ENCODE measurements at regions not wholly inside any gene's neighbourhood (a gene's known extent, or its start where the extent isn't known, plus 50 kb on each side); places are given as distances from the start of the nearest gene placed in this dataset.

- no peak overlapping the region for H3K4me3 ChIP-seq (ENCODE audit: low read depth, low read length)
- TF ChIP-seq CTCF (IDR thresholded peaks at IDR 0.05; ENCODE audit: low read depth, low read length, missing control alignments), result no peak
- in situ Hi-C loops (cut with HindIII; ENCODE audit: low pct_ligation_motif_present, low sequenced_read_pairs), result no loop called here
- no peaks in the 10 kb centered on the region for H3K36me3 ChIP-seq (replicated peaks)
- no peak for DNase-seq
- no peaks in the 10 kb centered on the region for H3K27me3 ChIP-seq (replicated peaks)
- no peak overlapping the region for H3K27ac ChIP-seq
These were observed 315.0 kb downstream of the CRPPA start for GRCh38 chr7:16106300-16106699.

DNA sequence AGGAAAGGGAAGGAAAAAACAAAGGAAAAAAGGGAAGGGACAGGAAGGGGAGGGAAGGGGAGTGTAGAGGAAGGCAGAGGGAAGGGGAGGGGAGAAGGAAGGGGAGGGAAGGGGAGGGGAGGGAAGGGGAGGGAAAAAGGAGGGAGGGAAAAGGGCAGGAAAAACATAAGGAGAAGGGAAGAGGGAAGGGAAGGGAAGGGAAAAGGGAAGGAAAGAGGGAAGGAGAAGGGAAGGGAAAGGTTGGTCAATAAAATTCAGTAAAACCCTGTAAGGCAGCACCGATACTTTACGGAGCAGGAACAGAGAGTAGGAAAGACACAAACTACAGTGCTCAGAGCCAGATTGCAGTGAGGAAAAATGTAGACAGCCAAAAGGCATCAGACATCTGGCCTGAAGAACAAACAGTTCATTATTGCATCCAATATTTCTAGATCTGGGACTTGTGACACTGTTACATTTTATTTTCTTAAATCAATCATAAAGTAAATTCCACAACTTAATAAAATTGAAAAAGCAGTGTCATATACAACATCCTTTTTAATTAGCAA lies 322.0 kb downstream of the CRPPA start:
- Histone ChIP-seq H3K27ac (no peak overlapping the region), H3K4me3 (ENCODE audit: low read depth, low read length) (no peak overlapping the region), H3K27me3 (replicated peaks) (no peaks in the 10 kb centered on the region), H3K36me3 (replicated peaks) (no peaks in the 10 kb centered on the region)
- no peak for TF ChIP-seq CTCF (IDR thresholded peaks at IDR 0.05; ENCODE audit: low read depth, low read length, missing control alignments)
- DNase-seq, result no peak
- in situ Hi-C loops (cut with HindIII; ENCODE audit: low pct_ligation_motif_present, low sequenced_read_pairs), result no loop called here

- in situ Hi-C loops (cut with HindIII; ENCODE audit: low pct_ligation_motif_present, low sequenced_read_pairs), result no loop called here
- TF ChIP-seq CTCF (IDR thresholded peaks at IDR 0.05; ENCODE audit: low read depth, low read length, missing control alignments), result peak; percentile 69
- DNase-seq, result no peak
- no peaks in the 10 kb centered on the region for H3K27me3 ChIP-seq (replicated peaks)
- H3K4me3 ChIP-seq (ENCODE audit: low read depth, low read length), result no peak overlapping the region
- H3K36me3 ChIP-seq (replicated peaks), result no peaks in the 10 kb centered on the region
- H3K27ac ChIP-seq, result no peak overlapping the region
These were observed 322.7 kb downstream of the CRPPA start for GRCh38 chr7:16098585-16099179.

GRCh38 chr7:16098058-16098457 lies 323.3 kb downstream of the CRPPA start:
- H3K27me3 ChIP-seq (replicated peaks), result no peaks in the 10 kb centered on the region
- no peak overlapping the region for H3K27ac ChIP-seq
- H3K36me3 ChIP-seq (replicated peaks), result no peaks in the 10 kb centered on the region
- in situ Hi-C loops (cut with HindIII; ENCODE audit: low pct_ligation_motif_present, low sequenced_read_pairs), result no loop called here
- H3K4me3 ChIP-seq (ENCODE audit: low read depth, low read length), result no peak overlapping the region
- DNase-seq, result no peak
- TF ChIP-seq CTCF (IDR thresholded peaks at IDR 0.05; ENCODE audit: low read depth, low read length, missing control alignments), result no peak

GRCh38 chr7:16095171-16095950 lies 326.0 kb downstream of the CRPPA start:
- Histone ChIP-seq H3K27ac (no peak overlapping the region), H3K4me3 (ENCODE audit: low read depth, low read length) (no peak overlapping the region), H3K36me3 (replicated peaks) (no peaks in the 10 kb centered on the region), H3K27me3 (replicated peaks) (no peaks in the 10 kb centered on the region)
- in situ Hi-C loops (cut with HindIII; ENCODE audit: low pct_ligation_motif_present, low sequenced_read_pairs), result no loop called here
- no peak for TF ChIP-seq CTCF (IDR thresholded peaks at IDR 0.05; ENCODE audit: low read depth, low read length, missing control alignments)
- DNase-seq, result no peak
